OCI-LY3 (cell line): ENCODE measurements at regions not wholly inside any gene's neighbourhood (a gene's known extent, or its start where the extent isn't known, plus 50 kb on each side); places are given as distances from the start of the nearest gene placed in this dataset.

Experiments
- EZH2phosphoT487 ChIP-seq: fragments of 200-600 bp; shearing (Covaris generic); IDR thresholded peaks from 2 replicates; pipeline ENCODE4 v1.6.1; 2018; ENCODE audit warnings: antibody characterized with exemption, mixed run types, low read depth
- TF ChIP-seq, protein P1 (sequence below): fragments of 200-600, 300-600 bp; sonication (generic); IDR thresholded peaks from 2 replicates; pipeline ENCODE4 v1.5.1; 2014; ENCODE audit warnings: antibody characterized with exemption, low read length, low read depth

DNA sequence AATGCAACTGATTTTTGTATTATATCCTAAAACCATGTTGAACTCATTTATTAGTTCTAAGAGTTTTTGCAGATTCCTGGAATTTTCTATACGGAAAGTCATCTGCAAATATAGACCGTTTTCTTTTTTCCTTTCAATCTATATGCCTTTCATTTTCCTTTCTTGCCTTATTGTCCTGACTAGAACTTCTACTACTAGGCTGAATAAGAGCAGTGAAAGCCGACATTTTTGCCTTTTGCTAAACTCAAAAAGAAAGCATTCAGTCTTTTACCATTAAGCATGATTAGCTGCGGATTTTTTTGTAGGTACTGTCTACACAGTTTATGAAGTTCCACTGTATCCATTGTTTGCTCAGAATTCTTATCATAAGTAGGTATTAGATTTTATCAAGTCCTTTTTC, 328.4 kb downstream of the TEX29 start:
- TF ChIP-seq, protein P1, sequence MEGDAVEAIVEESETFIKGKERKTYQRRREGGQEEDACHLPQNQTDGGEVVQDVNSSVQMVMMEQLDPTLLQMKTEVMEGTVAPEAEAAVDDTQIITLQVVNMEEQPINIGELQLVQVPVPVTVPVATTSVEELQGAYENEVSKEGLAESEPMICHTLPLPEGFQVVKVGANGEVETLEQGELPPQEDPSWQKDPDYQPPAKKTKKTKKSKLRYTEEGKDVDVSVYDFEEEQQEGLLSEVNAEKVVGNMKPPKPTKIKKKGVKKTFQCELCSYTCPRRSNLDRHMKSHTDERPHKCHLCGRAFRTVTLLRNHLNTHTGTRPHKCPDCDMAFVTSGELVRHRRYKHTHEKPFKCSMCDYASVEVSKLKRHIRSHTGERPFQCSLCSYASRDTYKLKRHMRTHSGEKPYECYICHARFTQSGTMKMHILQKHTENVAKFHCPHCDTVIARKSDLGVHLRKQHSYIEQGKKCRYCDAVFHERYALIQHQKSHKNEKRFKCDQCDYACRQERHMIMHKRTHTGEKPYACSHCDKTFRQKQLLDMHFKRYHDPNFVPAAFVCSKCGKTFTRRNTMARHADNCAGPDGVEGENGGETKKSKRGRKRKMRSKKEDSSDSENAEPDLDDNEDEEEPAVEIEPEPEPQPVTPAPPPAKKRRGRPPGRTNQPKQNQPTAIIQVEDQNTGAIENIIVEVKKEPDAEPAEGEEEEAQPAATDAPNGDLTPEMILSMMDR: no peak
- TF ChIP-seq EZH2phosphoT487: no peak
